SK-N-SH (cell line): ENCODE measurements at regions not wholly inside any gene's neighbourhood (a gene's known extent, or its start where the extent isn't known, plus 50 kb on each side); places are given as distances from the start of the nearest gene placed in this dataset.
"Not testable (repeated sequence)": the region's sequence is repeated elsewhere in the genome, so short reads cannot be mapped to it uniquely, and the experiment has no call there.

Experiments used
- CTCF ChIA-PET: fragments of 300-600, 350-600 bp; formaldehyde crosslinking; extraction: SDS; loops from one replicate; lab custom pipeline; 2021; lab: Yijun Ruan, JAX
- POLR2A ChIA-PET: fragments of 350-600 bp; sonication (Branson Sonifier 250); formaldehyde crosslinking; extraction: SDS; loops from one replicate; lab custom pipeline; 2020; ENCODE audit warnings: antibody characterized with exemption, inconsistent platforms; lab: Yijun Ruan, JAX
- DNase-seq: peaks from one replicate; pipeline ENCODE4 v3.0.0; 2012
- H2AFZ ChIP-seq: fragments of 200-600 bp; sonication (generic); 2 replicates; pipeline ENCODE4 v1.8.1; 2016; ENCODE audit warnings: antibody characterized with exemption, mild to moderate bottlenecking, low read depth
- H3F3A ChIP-seq: fragments of 200-600 bp; sonication (generic); replicated peaks from 2 replicates; pipeline ENCODE3; 2016; ENCODE audit warnings: antibody characterized with exemption, mild to moderate bottlenecking; ENCODE audit not compliant: insufficient read depth
- H3K27ac ChIP-seq, 2 experiments: fragments of 200-500 bp in 1 of 2; fragments of 200-600 bp in 1 of 2; sonication (Bioruptor generic) in 1 of 2; sonication (generic), shearing (Covaris generic) in 1 of 2; 2 replicates each; pipeline versions ENCODE4 v1.5.1 to v1.6.1; 2014 to 2016; ENCODE audit warnings: low read depth in 2 of 2, inconsistent platforms in 1 of 2, low read length in 1 of 2, mild to moderate bottlenecking in 1 of 2, mixed read lengths in 1 of 2
- H3K27me3 ChIP-seq: fragments of 200-600 bp; sonication (generic), shearing (Covaris generic); 2 replicates; pipeline ENCODE4 v1.6.1; 2016; ENCODE audit warnings: mixed run types; ENCODE audit not compliant: insufficient read depth
- H3K36me3 ChIP-seq, 2 experiments: fragments of 200-500 bp in 1 of 2; fragments of 200-600 bp in 1 of 2; sonication (Bioruptor generic) in 1 of 2; sonication (generic) in 1 of 2; replicated peaks in 1 of 2; 2 replicates each; pipeline versions ENCODE3 to v1.5.1; 2014 to 2016; ENCODE audit warnings: low read length in 1 of 2, mild to moderate bottlenecking in 1 of 2; ENCODE audit not compliant: insufficient read depth in 2 of 2, control insufficient read depth in 1 of 2
- H3K4me1 ChIP-seq, 2 experiments: fragments of 200-500 bp in 1 of 2; fragments of 200-600 bp in 1 of 2; sonication (Bioruptor generic) in 1 of 2; sonication (generic), shearing (Covaris generic) in 1 of 2; 2 replicates each; pipeline versions ENCODE4 v1.5.1 to v1.6.1; 2014 to 2016; ENCODE audit warnings: low read depth in 1 of 2, low read length in 1 of 2, mixed run types in 1 of 2; ENCODE audit not compliant: insufficient read depth in 2 of 2, control insufficient read depth in 1 of 2
- H3K4me2 ChIP-seq: fragments of 200-600 bp; sonication (generic), shearing (Covaris generic); 2 replicates; pipeline ENCODE4 v1.6.1; 2017; ENCODE audit warnings: mixed run types
- H3K4me3 ChIP-seq, 2 experiments: fragments of 200-500 bp in 1 of 2; fragments of 200-600 bp in 1 of 2; sonication (Bioruptor generic) in 1 of 2; sonication (generic), shearing (Covaris generic) in 1 of 2; 2 replicates each; pipeline versions ENCODE4 v1.5.1 to v1.8.1; 2014 to 2016; ENCODE audit warnings: low read depth in 2 of 2, inconsistent platforms in 1 of 2, low read length in 1 of 2, mild to moderate bottlenecking in 1 of 2, mixed read lengths in 1 of 2, moderate library complexity in 1 of 2
- H3K79me2 ChIP-seq: fragments of 200-600 bp; sonication (generic); 2 replicates; pipeline ENCODE4 v1.8.1; 2017; ENCODE audit warnings: mild to moderate bottlenecking; ENCODE audit not compliant: insufficient read depth
- H3K9ac ChIP-seq: fragments of 200-600 bp; sonication (generic); 2 replicates; pipeline ENCODE4 v1.6.1; 2017; ENCODE audit warnings: mixed run types
- H3K9me2 ChIP-seq: fragments of 200-600 bp; sonication (generic); 2 replicates; pipeline ENCODE4 v1.6.1; 2017; ENCODE audit warnings: mixed run types
- H3K9me3 ChIP-seq: fragments of 200-600 bp; sonication (generic); 2 replicates; pipeline ENCODE4 v1.6.1; 2017; ENCODE audit warnings: mixed run types, mild to moderate bottlenecking, moderate library complexity
- H4K20me1 ChIP-seq: fragments of 200-600 bp; sonication (generic); 2 replicates; pipeline ENCODE4 v1.6.1; 2017; ENCODE audit warnings: mild to moderate bottlenecking, mixed run types; ENCODE audit not compliant: insufficient read depth
- FOSL2 ChIP-seq: IDR thresholded peaks from 2 replicates; pipeline ENCODE4 v1.4.0; 2012; ENCODE audit warnings: low read depth, mild to moderate bottlenecking, moderate library complexity, borderline replicate concordance
- MEF2A ChIP-seq: IDR thresholded peaks from 2 replicates; pipeline ENCODE4 v1.4.0; 2012; ENCODE audit warnings: low read depth, borderline replicate concordance
- REST ChIP-seq: IDR thresholded peaks from 2 replicates; pipeline ENCODE4 v1.6.1; 2012; ENCODE audit warnings: mild to moderate bottlenecking, low read depth, low read length, moderate library complexity
- RXRA ChIP-seq: IDR thresholded peaks from 2 replicates; pipeline ENCODE4 v1.4.0; 2012; ENCODE audit warnings: low read depth, mild to moderate bottlenecking, borderline replicate concordance
- TAF1 ChIP-seq: IDR thresholded peaks from 2 replicates; pipeline ENCODE4 v1.6.1; 2012; ENCODE audit warnings: low read depth, mild to moderate bottlenecking, low read length, moderate library complexity, borderline replicate concordance
- ZBTB33 ChIP-seq: IDR thresholded peaks from 2 replicates; pipeline ENCODE4 v1.4.0; 2012; ENCODE audit warnings: low read depth, borderline replicate concordance
- whole genome bisulfite sequencing: methylation state at CpG from one replicate; pipeline ENCODE4 v1.1.6; 2017; ENCODE audit warnings: low lambda C conversion rate; 5-methylcytosine and 5-hydroxymethylcytosine counted together

- H3K9me3 ChIP-seq, result no peaks in the 10 kb centered on the region; the same call in 1 of the 2 replicates
- 0% methylated on average over 1 of the region's 1 CpG for WGBS
- no peak overlapping the region for H3K4me3 ChIP-seq
- H3F3A ChIP-seq, result no peaks in the 10 kb centered on the region
- H3K4me2 ChIP-seq, result no peak overlapping the region
- no peaks in the 10 kb centered on the region for H4K20me1 ChIP-seq
- no peaks in the 10 kb centered on the region for H3K9me2 ChIP-seq
- TF ChIP-seq RXRA (no peak), FOSL2 (no peak)
- TF ChIP-seq, all 33 proteins: peak for 0
- Histone ChIP-seq H3K27ac (no peak overlapping the region), H3K79me2 (no peaks in the 10 kb centered on the region), H3K9ac (no peak overlapping the region), H3K27me3 (0 out of 2 replicates have a peak, but pooled peaks cover 8% of the 10 kb centered on the region), H2AFZ (no peak overlapping the region), H3K4me1 (no peaks in the 10 kb centered on the region), H3K36me3 (no peaks in the 10 kb centered on the region)
- DNase-seq, result no peak
- ChIA-PET POLR2A (no interaction called here), CTCF (no interaction called here)
These were observed 289.3 kb downstream of the MDFIC start for GRCh38 chr7:115211171-115211570.

- CTCF ChIA-PET, result no interaction called here
- 4% methylated on average over 4 of the region's 4 CpGs for WGBS
- no peak for DNase-seq
- Histone ChIP-seq H3K9me3 (no peaks in the 10 kb centered on the region; the same call in 1 of the 2 replicates), H3K36me3 (no peaks in the 10 kb centered on the region), H3K4me2 (no peak overlapping the region), H4K20me1 (no peaks in the 10 kb centered on the region), H2AFZ (no peak overlapping the region), H3K27me3 (0 out of 2 replicates have a peak, but pooled peaks cover 8% of the 10 kb centered on the region), H3K4me3 (no peak overlapping the region), H3F3A (no peaks in the 10 kb centered on the region), H3K79me2 (no peaks in the 10 kb centered on the region), H3K9ac (no peak overlapping the region), H3K27ac (no peak overlapping the region), H3K9me2 (no peaks in the 10 kb centered on the region), H3K4me1 (no peaks in the 10 kb centered on the region)
- POLR2A ChIA-PET, result no interaction called here
- no peak for TF ChIP-seq ZBTB33
- TF ChIP-seq MEF2A, result no peak
- no peak for TF ChIP-seq TAF1
These were observed 288.7 kb downstream of the MDFIC start for GRCh38 chr7:115210552-115210951.

- no peaks in the 10 kb centered on the region for H4K20me1 ChIP-seq
- no peak overlapping the region for H3K4me2 ChIP-seq
- H3K27me3 ChIP-seq, result 0 out of 2 replicates have a peak, but pooled peaks cover 8% of the 10 kb centered on the region
- no peak overlapping the region for H3K4me3 ChIP-seq
- DNase-seq, result no peak
- no peaks in the 10 kb centered on the region for H3K36me3 ChIP-seq
- TF ChIP-seq REST, result no peak
- TF ChIP-seq, all 33 proteins: peak for 0
- Histone ChIP-seq H3K9me3 (no peaks in the 10 kb centered on the region; the same call in 1 of the 2 replicates), H3K79me2 (no peaks in the 10 kb centered on the region), H3K9me2 (no peaks in the 10 kb centered on the region), H3K27ac (no peak overlapping the region), H3K9ac (no peak overlapping the region), H3F3A (no peaks in the 10 kb centered on the region), H3K4me1 (no peaks in the 10 kb centered on the region), H2AFZ (no peak overlapping the region)
- ChIA-PET CTCF (no interaction called here), POLR2A (no interaction called here)
- 9% methylated on average over 6 of the region's 6 CpGs for WGBS
These were observed 287.0 kb downstream of the MDFIC start for GRCh38 chr7:115208710-115209560.

DNA sequence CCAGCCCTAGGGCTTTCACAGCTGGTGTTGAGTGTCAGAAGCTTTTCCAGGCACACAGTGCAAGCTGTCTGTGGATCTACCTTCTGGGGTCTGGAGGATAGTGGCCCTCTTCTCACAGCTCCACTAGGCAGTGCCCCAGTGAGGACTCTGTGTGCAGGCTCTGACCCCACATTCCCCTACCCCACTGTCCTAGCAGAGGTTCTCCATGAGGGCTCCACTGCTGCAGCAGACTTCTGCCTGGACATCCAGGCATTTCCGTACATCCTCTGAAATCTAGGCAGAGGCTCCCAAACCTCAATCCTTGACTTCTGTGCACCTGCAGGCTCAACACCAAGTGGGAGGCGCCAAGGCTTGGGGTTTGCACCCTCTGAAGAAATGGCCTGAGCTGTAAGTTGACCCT is 284.5 kb downstream of the MDFIC start:
- POLR2A ChIA-PET, CTCF ChIA-PET: not testable (repeated sequence)
- WGBS, result 0% methylated on average over 2 of the region's 2 CpGs

More for the DNA sequence above, 284.5 kb downstream of the MDFIC start:
- H3F3A ChIP-seq, H4K20me1 ChIP-seq, H3K9me2 ChIP-seq, H3K9me3 ChIP-seq, H3K4me3 ChIP-seq, H3K9ac ChIP-seq, H3K27ac ChIP-seq, H3K4me1 ChIP-seq, H3K79me2 ChIP-seq, H3K36me3 ChIP-seq, H2AFZ ChIP-seq, H3K27me3 ChIP-seq, DNase-seq, H3K4me2 ChIP-seq: not testable (repeated sequence)
